ENCODE measurements at regions not wholly inside any gene's neighbourhood (a gene's known extent, or its start where the extent isn't known, plus 50 kb on each side); places are given as distances from the start of the nearest gene placed in this dataset.

DNA sequence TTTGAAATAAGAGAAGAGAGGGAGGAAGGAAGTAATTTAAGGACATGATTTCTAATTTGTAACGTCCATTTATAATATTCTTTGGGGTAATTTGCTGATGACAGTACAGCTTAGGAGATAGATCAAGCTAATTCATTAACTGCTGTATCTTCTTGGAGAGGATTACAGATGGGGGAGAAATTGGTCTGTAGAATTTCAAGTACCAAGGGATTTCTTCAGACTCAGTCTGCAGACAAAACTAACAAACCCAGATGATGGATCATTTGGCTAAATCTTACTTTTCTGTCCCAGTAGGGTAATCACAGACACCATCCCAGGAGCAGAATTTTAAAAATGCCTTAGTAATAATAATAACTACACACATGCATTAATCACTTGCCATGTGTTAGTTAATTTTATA, 711.8 kb downstream of the KCNJ2 start:
- no peak overlapping the region for H3K4me3 ChIP-seq (ENCODE audit: low read depth, low read length)
- DNase-seq (ENCODE audit: low read depth), result no peak
- TF ChIP-seq CTCF (IDR thresholded peaks at IDR 0.05; ENCODE audit: low read depth, low read length, missing control alignments), result no peak
- in situ Hi-C loops (cut with HindIII; ENCODE audit: low sequenced_read_pairs), result no loop called here

GRCh38 chr17:70882504-70882903, 713.2 kb downstream of the KCNJ2 start:
- TF ChIP-seq CTCF (IDR thresholded peaks at IDR 0.05; ENCODE audit: low read depth, low read length, missing control alignments), result no peak
- no peak for DNase-seq (ENCODE audit: low read depth)
- no peak overlapping the region for H3K4me3 ChIP-seq (ENCODE audit: low read depth, low read length)
- in situ Hi-C loops (cut with HindIII; ENCODE audit: low sequenced_read_pairs), result no loop called here

DNA sequence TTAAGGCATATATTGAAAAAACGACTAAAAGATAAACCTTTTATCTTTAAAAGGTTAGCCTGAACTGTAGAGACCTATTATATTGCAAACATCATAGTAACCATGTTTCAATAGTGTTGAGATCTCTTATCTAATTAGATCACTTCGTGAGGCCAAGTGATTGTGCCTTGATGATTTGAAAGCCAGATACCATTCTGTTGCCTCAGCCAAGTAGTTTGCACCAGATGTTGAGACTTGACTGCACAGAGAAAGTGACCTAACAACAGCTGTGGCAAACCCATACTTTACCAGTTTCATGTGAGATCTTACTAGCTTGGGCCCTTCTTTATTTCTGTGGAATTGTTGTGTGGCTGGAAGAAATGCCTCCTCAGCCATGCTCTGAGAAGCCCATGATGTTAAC, 717.3 kb downstream of the KCNJ2 start:
- TF ChIP-seq CTCF (IDR thresholded peaks at IDR 0.05; ENCODE audit: low read depth, low read length, missing control alignments), result no peak

GRCh38 chr17:70888324-70888723, 719.0 kb downstream of the KCNJ2 start:
- H3K4me3 ChIP-seq (ENCODE audit: low read depth, low read length), result no peak overlapping the region
- no peak for TF ChIP-seq CTCF (IDR thresholded peaks at IDR 0.05; ENCODE audit: low read depth, low read length, missing control alignments)
- in situ Hi-C loops (cut with HindIII; ENCODE audit: low sequenced_read_pairs), result no loop called here
- DNase-seq (ENCODE audit: low read depth), result no peak

More for the DNA sequence above, 717.3 kb downstream of the KCNJ2 start:
- in situ Hi-C loops (cut with HindIII; ENCODE audit: low sequenced_read_pairs), result no loop called here
- DNase-seq (ENCODE audit: low read depth), result no peak
- no peak overlapping the region for H3K4me3 ChIP-seq (ENCODE audit: low read depth, low read length)

DNA sequence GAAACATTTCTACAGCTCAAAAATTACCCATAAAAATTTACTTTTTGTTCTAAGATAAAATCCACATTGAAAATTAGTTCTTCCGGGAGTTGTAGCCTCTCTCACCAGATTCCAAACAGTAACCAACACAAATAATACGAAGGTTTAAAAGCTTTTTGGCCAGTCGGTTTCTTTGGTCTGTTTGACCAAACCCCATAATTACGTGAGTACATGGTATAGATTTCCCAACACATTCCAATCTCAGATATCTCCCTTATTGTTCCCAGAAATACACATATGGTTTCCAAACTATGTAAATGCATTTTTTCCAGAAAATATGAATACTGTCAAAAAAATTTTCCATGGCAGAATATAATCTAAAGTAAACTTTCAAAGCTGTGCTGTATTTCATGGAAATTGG, 722.0 kb downstream of the KCNJ2 start:
- DNase-seq (ENCODE audit: low read depth), result no peak
- in situ Hi-C loops (cut with HindIII; ENCODE audit: low sequenced_read_pairs), result no loop called here
- no peak for TF ChIP-seq CTCF (IDR thresholded peaks at IDR 0.05; ENCODE audit: low read depth, low read length, missing control alignments)
- no peak overlapping the region for H3K4me3 ChIP-seq (ENCODE audit: low read depth, low read length)

GRCh38 chr17:70892527-70892926, 723.2 kb downstream of the KCNJ2 start:
- no peak for DNase-seq (ENCODE audit: low read depth)
- in situ Hi-C loops (cut with HindIII; ENCODE audit: low sequenced_read_pairs), result no loop called here
- TF ChIP-seq CTCF (IDR thresholded peaks at IDR 0.05; ENCODE audit: low read depth, low read length, missing control alignments), result no peak
- no peak overlapping the region for H3K4me3 ChIP-seq (ENCODE audit: low read depth, low read length)

GRCh38 chr17:70896843-70897242, 727.5 kb downstream of the KCNJ2 start:
- H3K4me3 ChIP-seq (ENCODE audit: low read depth, low read length), result no peak overlapping the region
- DNase-seq (ENCODE audit: low read depth), result no peak
- peak; percentile 13 for TF ChIP-seq CTCF (IDR thresholded peaks at IDR 0.05; ENCODE audit: low read depth, low read length, missing control alignments)
- in situ Hi-C loops (cut with HindIII; ENCODE audit: low sequenced_read_pairs), result no loop called here

All from astrocyte of the cerebellum (primary cell).